ENCODE measurements at regions not wholly inside any gene's neighbourhood (a gene's known extent, or its start where the extent isn't known, plus 50 kb on each side); places are given as distances from the start of the nearest gene placed in this dataset.

- TF ChIP-seq, protein P1, sequence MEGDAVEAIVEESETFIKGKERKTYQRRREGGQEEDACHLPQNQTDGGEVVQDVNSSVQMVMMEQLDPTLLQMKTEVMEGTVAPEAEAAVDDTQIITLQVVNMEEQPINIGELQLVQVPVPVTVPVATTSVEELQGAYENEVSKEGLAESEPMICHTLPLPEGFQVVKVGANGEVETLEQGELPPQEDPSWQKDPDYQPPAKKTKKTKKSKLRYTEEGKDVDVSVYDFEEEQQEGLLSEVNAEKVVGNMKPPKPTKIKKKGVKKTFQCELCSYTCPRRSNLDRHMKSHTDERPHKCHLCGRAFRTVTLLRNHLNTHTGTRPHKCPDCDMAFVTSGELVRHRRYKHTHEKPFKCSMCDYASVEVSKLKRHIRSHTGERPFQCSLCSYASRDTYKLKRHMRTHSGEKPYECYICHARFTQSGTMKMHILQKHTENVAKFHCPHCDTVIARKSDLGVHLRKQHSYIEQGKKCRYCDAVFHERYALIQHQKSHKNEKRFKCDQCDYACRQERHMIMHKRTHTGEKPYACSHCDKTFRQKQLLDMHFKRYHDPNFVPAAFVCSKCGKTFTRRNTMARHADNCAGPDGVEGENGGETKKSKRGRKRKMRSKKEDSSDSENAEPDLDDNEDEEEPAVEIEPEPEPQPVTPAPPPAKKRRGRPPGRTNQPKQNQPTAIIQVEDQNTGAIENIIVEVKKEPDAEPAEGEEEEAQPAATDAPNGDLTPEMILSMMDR (IDR thresholded peaks at IDR 0.05) = no peak
- TF ChIP-seq POLR2A (IDR thresholded peaks at IDR 0.05) = no peak
Observed at GRCh38 chr6:4472969-4473642, 303.1 kb upstream of the CDYL start.

Data from body of pancreas (tissue), 4 donors.